ENCODE measurements at regions not wholly inside any gene's neighbourhood (a gene's known extent, or its start where the extent isn't known, plus 50 kb on each side); places are given as distances from the start of the nearest gene placed in this dataset.
A peak's percentile ranks its signal among the peaks of the same experiment; 100 is the strongest.
"Not testable (repeated sequence)": the region's sequence is repeated elsewhere in the genome, so short reads cannot be mapped to it uniquely, and the experiment has no call there.

- in situ Hi-C loops (cut with MboI; ENCODE audit: low pct_unique_long_range_greater_than_20kb in 2 of 9, low sequenced_read_pairs in 9 of 9, unreplicated experiment in 9 of 9) = no loop called here
- no peak overlapping the region for H3K27ac ChIP-seq
- no peaks in the 10 kb centered on the region for H3K4me1 ChIP-seq (replicated peaks in 1 of 2)
- H3K4me3 ChIP-seq = no peak overlapping the region
- WGBS, 10 experiments = 0 to 100% (median 75%) methylated on average over 1 of the region's 1 CpG; no CpG with 5 or more reads in 2 of the 10 experiments
- ATAC-seq (replicated peaks in 6 of 8) = no peak
These were observed 446.5 kb downstream of the CNTN3 start for GRCh38 chr3:74167926-74168325.

- Histone ChIP-seq H3K4me1 (replicated peaks in 1 of 2) (no peaks in the 10 kb centered on the region), H3K4me3 (no peak overlapping the region), H3K27ac (no peak overlapping the region)
- in situ Hi-C loops (cut with MboI; ENCODE audit: low pct_unique_long_range_greater_than_20kb in 2 of 9, low sequenced_read_pairs in 9 of 9, unreplicated experiment in 9 of 9) = no loop called here
- ATAC-seq (replicated peaks in 6 of 8) = peak in 1 of 8 experiments; percentile 33
- WGBS, 10 experiments = 0 to 100% (median 69%) methylated on average over 1 to 4 of the region's 4 CpGs; no CpG with 5 or more reads in 1 of the 10 experiments
These were observed 449.2 kb downstream of the CNTN3 start for GRCh38 chr3:74165211-74165610.

GRCh38 chr3:74149466-74149865, 465.0 kb downstream of the CNTN3 start:
- Histone ChIP-seq H3K4me3 (no peak overlapping the region), H3K27ac (no peak overlapping the region), H3K4me1 (replicated peaks in 1 of 2) (no peaks in the 10 kb centered on the region)
- ATAC-seq (replicated peaks in 6 of 8) = no peak
- in situ Hi-C loops (cut with MboI; ENCODE audit: low pct_unique_long_range_greater_than_20kb in 2 of 9, low sequenced_read_pairs in 9 of 9, unreplicated experiment in 9 of 9) = no loop called here

- 0 to 100% (median 67%) methylated on average over 1 of the region's 1 CpG; no CpG with 5 or more reads in 1 of the 10 experiments for WGBS, 10 experiments
- no peak for ATAC-seq (replicated peaks in 6 of 8)
- Histone ChIP-seq H3K27ac (no peak overlapping the region), H3K4me3 (no peak overlapping the region), H3K4me1 (replicated peaks in 1 of 2) (no peaks in the 10 kb centered on the region)
- in situ Hi-C loops (cut with MboI; ENCODE audit: low pct_unique_long_range_greater_than_20kb in 2 of 9, low sequenced_read_pairs in 9 of 9, unreplicated experiment in 9 of 9) = no loop called here
These were observed 469.2 kb downstream of the CNTN3 start for GRCh38 chr3:74145277-74145676.

GRCh38 chr3:74139648-74140047, 474.8 kb downstream of the CNTN3 start:
- no peak overlapping the region for H3K27ac ChIP-seq
- 0 to 100% (median 45%) methylated on average over 1 to 3 of the region's 3 CpGs; no CpG with 5 or more reads in 2 of the 10 experiments for WGBS, 10 experiments
- H3K4me3 ChIP-seq = no peak overlapping the region
- in situ Hi-C loops (cut with MboI; ENCODE audit: low pct_unique_long_range_greater_than_20kb in 2 of 9, low sequenced_read_pairs in 9 of 9, unreplicated experiment in 9 of 9) = no loop called here
- H3K4me1 ChIP-seq (replicated peaks in 1 of 2) = no peaks in the 10 kb centered on the region
- ATAC-seq (replicated peaks in 6 of 8) = peak in 3 of 8 experiments; percentile 45 to 63 (median 51)

GRCh38 chr3:74137790-74138189, 476.7 kb downstream of the CNTN3 start:
- H3K27ac ChIP-seq = no peak overlapping the region
- H3K4me1 ChIP-seq (replicated peaks in 1 of 2) = no peaks in the 10 kb centered on the region
- ATAC-seq (replicated peaks in 6 of 8) = no peak
- in situ Hi-C loops (cut with MboI; ENCODE audit: low pct_unique_long_range_greater_than_20kb in 2 of 9, low sequenced_read_pairs in 9 of 9, unreplicated experiment in 9 of 9) = no loop called here
- no peak overlapping the region for H3K4me3 ChIP-seq

- Histone ChIP-seq H3K4me3 (no peak overlapping the region), H3K4me1 (replicated peaks in 1 of 2) (no peaks in the 10 kb centered on the region), H3K27ac (no peak overlapping the region)
- 40 to 100% (median 93%) methylated on average over 2 to 8 of the region's 8 CpGs; no CpG with 5 or more reads in 2 of the 10 experiments for WGBS, 10 experiments
- ATAC-seq (replicated peaks in 6 of 8) = no peak
- in situ Hi-C loops (cut with MboI; ENCODE audit: low pct_unique_long_range_greater_than_20kb in 2 of 9, low sequenced_read_pairs in 9 of 9, unreplicated experiment in 9 of 9) = no loop called here
These were observed 478.7 kb downstream of the CNTN3 start for GRCh38 chr3:74135808-74136207.

- H3K4me3 ChIP-seq = no peak overlapping the region
- 0 to 100% (median 65%) methylated on average over 1 to 2 of the region's 2 CpGs; no CpG with 5 or more reads in 2 of the 10 experiments for WGBS, 10 experiments
- no peak overlapping the region for H3K27ac ChIP-seq
- no peak for ATAC-seq (replicated peaks in 6 of 8)
- no peaks in the 10 kb centered on the region for H3K4me1 ChIP-seq (replicated peaks in 1 of 2)
- in situ Hi-C loops (cut with MboI; ENCODE audit: low pct_unique_long_range_greater_than_20kb in 2 of 9, low sequenced_read_pairs in 9 of 9, unreplicated experiment in 9 of 9) = no loop called here
These were observed 479.6 kb downstream of the CNTN3 start for GRCh38 chr3:74134831-74135230.

GRCh38 chr3:74131546-74132328, 482.7 kb downstream of the CNTN3 start:
- H3K4me1 ChIP-seq (replicated peaks in 1 of 2); in situ Hi-C loops (cut with MboI; ENCODE audit: low pct_unique_long_range_greater_than_20kb in 2 of 9, low sequenced_read_pairs in 9 of 9, unreplicated experiment in 9 of 9); H3K4me3 ChIP-seq; H3K27ac ChIP-seq: not testable (repeated sequence)
- WGBS, 10 experiments = 0 to 100% (median 71%) methylated on average over 1 to 4 of the region's 6 CpGs; no CpG with 5 or more reads in 4 of the 10 experiments
- ATAC-seq (replicated peaks in 6 of 8) = peak in 3 of 8 experiments; percentile 58 to 74 (median 69)

GRCh38 chr3:74129611-74130010, 484.8 kb downstream of the CNTN3 start:
- 8 to 88% (median 66%) methylated on average over 2 of the region's 2 CpGs; no CpG with 5 or more reads in 1 of the 10 experiments for WGBS, 10 experiments

GRCh38 chr3:74129056-74129455, 485.4 kb downstream of the CNTN3 start:
- H3K4me1 ChIP-seq (replicated peaks in 1 of 2) = no peaks in the 10 kb centered on the region
- in situ Hi-C loops (cut with MboI; ENCODE audit: low pct_unique_long_range_greater_than_20kb in 2 of 9, low sequenced_read_pairs in 9 of 9, unreplicated experiment in 9 of 9) = no loop called here
- 0 to 100% (median 57%) methylated on average over 1 of the region's 1 CpG; no CpG with 5 or more reads in 3 of the 10 experiments for WGBS, 10 experiments
- H3K4me3 ChIP-seq = no peak overlapping the region
- H3K27ac ChIP-seq = no peak overlapping the region
- ATAC-seq (replicated peaks in 6 of 8) = no peak

More at GRCh38 chr3:74129611-74130010, 484.8 kb downstream of the CNTN3 start:
- no peak overlapping the region for H3K4me3 ChIP-seq
- no peak for ATAC-seq (replicated peaks in 6 of 8)
- no peak overlapping the region for H3K27ac ChIP-seq
- H3K4me1 ChIP-seq (replicated peaks in 1 of 2) = no peaks in the 10 kb centered on the region
- in situ Hi-C loops (cut with MboI; ENCODE audit: low pct_unique_long_range_greater_than_20kb in 2 of 9, low sequenced_read_pairs in 9 of 9, unreplicated experiment in 9 of 9) = no loop called here

GRCh38 chr3:74127256-74127655, 487.2 kb downstream of the CNTN3 start:
- Histone ChIP-seq H3K4me1 (replicated peaks in 1 of 2) (no peaks in the 10 kb centered on the region), H3K4me3 (no peak overlapping the region), H3K27ac (no peak overlapping the region)
- in situ Hi-C loops (cut with MboI; ENCODE audit: low pct_unique_long_range_greater_than_20kb in 2 of 9, low sequenced_read_pairs in 9 of 9, unreplicated experiment in 9 of 9) = no loop called here
- 0 to 100% (median 86%) methylated on average over 1 of the region's 1 CpG; no CpG with 5 or more reads in 2 of the 10 experiments for WGBS, 10 experiments
- no peak for ATAC-seq (replicated peaks in 6 of 8)

GRCh38 chr3:74124782-74125181, 489.7 kb downstream of the CNTN3 start:
- ATAC-seq (replicated peaks in 6 of 8) = peak in 1 of 8 experiments; percentile 55
- in situ Hi-C loops (cut with MboI; ENCODE audit: low pct_unique_long_range_greater_than_20kb in 2 of 9, low sequenced_read_pairs in 9 of 9, unreplicated experiment in 9 of 9) = no loop called here
- no peak overlapping the region for H3K4me3 ChIP-seq
- H3K4me1 ChIP-seq (replicated peaks in 1 of 2) = no peaks in the 10 kb centered on the region
- no peak overlapping the region for H3K27ac ChIP-seq
- 23 to 100% (median 82%) methylated on average over 1 to 7 of the region's 7 CpGs for WGBS, 10 experiments

GRCh38 chr3:74122281-74122680, 492.2 kb downstream of the CNTN3 start:
- 8 to 82% (median 38%) methylated on average over 1 to 3 of the region's 3 CpGs for WGBS, 10 experiments

More at GRCh38 chr3:74122281-74122680, 492.2 kb downstream of the CNTN3 start:
- H3K4me3 ChIP-seq = no peak overlapping the region
- H3K27ac ChIP-seq = no peak overlapping the region
- in situ Hi-C loops (cut with MboI; ENCODE audit: low pct_unique_long_range_greater_than_20kb in 2 of 9, low sequenced_read_pairs in 9 of 9, unreplicated experiment in 9 of 9) = no loop called here
- H3K4me1 ChIP-seq (replicated peaks in 1 of 2) = no peaks in the 10 kb centered on the region
- no peak for ATAC-seq (replicated peaks in 6 of 8)
